ENCODE measurements at regions not wholly inside any gene's neighbourhood (a gene's known extent, or its start where the extent isn't known, plus 50 kb on each side); places are given as distances from the start of the nearest gene placed in this dataset.

- TF ChIP-seq, protein P1, sequence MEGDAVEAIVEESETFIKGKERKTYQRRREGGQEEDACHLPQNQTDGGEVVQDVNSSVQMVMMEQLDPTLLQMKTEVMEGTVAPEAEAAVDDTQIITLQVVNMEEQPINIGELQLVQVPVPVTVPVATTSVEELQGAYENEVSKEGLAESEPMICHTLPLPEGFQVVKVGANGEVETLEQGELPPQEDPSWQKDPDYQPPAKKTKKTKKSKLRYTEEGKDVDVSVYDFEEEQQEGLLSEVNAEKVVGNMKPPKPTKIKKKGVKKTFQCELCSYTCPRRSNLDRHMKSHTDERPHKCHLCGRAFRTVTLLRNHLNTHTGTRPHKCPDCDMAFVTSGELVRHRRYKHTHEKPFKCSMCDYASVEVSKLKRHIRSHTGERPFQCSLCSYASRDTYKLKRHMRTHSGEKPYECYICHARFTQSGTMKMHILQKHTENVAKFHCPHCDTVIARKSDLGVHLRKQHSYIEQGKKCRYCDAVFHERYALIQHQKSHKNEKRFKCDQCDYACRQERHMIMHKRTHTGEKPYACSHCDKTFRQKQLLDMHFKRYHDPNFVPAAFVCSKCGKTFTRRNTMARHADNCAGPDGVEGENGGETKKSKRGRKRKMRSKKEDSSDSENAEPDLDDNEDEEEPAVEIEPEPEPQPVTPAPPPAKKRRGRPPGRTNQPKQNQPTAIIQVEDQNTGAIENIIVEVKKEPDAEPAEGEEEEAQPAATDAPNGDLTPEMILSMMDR (IDR thresholded peaks at IDR 0.05): no peak
- TF ChIP-seq POLR2A (IDR thresholded peaks at IDR 0.05): no peak
These were observed 94.7 kb upstream of the FOLH1 start for GRCh38 chr11:49303080-49303479.

All from right lobe of liver (tissue), 4 donors.